RCC 7860 (cell line): ENCODE measurements at regions not wholly inside any gene's neighbourhood (a gene's known extent, or its start where the extent isn't known, plus 50 kb on each side); places are given as distances from the start of the nearest gene placed in this dataset.

ENCODE experiments used
- DNase-seq: peaks from one replicate; pipeline ENCODE4 v3.0.0-alpha.2; 2015; ENCODE audit warnings: low spot score
- FAIRE-seq: peaks from 2 replicates; lab custom pipeline; 2012; peaks lifted over from hg19 to GRCh38; lab: Jason Lieb, UNC

GRCh38 chr13:29935309-29935981 lies 85.0 kb upstream of the UBL3 start:
- FAIRE-seq (no peak), DNase-seq (no peak)

GRCh38 chr13:29934531-29935308 lies 84.3 kb upstream of the UBL3 start:
- FAIRE-seq (no peak), DNase-seq (no peak)

DNA sequence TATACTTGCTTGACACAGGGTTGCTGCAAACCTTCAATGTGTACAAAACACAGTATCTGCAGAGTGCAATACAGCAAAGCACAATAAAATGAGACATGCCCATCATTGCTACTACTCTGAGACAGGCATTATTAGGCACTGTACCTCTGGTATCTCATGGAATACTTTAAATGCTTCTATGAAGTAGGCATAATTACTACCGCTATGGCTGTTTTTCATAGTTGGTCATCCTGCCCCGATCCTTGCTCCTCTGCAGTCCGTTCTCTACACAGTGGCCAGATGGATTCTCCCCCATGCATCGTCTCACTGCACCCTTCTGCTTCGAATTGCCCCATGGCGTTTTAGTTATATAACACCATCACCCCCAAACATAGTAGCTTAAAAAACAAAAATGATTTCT lies 83.0 kb upstream of the UBL3 start:
- DNase-seq = no peak
- FAIRE-seq = no peak

DNA sequence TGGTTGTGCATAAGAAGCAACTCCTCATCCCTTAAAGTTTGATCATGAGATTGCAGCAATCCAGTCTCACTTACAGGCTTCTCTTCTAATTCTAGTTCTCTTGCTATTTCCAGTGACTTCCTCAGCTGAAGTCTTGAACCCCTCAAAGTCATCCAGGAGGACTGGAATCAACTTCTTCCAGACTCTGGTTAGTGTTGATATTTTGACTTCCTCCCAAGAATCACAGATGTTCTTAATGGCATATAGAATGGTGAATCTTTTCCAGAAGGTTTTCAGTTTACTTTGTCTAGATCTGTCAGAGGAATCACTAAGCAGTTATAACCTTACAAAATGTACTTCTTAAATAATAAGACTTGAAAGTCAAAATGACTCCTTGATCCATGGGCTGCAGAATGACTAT lies 81.3 kb upstream of the UBL3 start:
- no peak for DNase-seq
- FAIRE-seq = no peak

GRCh38 chr13:29929062-29929847 lies 78.8 kb upstream of the UBL3 start:
- DNase-seq (no peak), FAIRE-seq (no peak)

GRCh38 chr13:29926098-29926476 lies 75.7 kb upstream of the UBL3 start:
- FAIRE-seq = no peak
- no peak for DNase-seq

DNA sequence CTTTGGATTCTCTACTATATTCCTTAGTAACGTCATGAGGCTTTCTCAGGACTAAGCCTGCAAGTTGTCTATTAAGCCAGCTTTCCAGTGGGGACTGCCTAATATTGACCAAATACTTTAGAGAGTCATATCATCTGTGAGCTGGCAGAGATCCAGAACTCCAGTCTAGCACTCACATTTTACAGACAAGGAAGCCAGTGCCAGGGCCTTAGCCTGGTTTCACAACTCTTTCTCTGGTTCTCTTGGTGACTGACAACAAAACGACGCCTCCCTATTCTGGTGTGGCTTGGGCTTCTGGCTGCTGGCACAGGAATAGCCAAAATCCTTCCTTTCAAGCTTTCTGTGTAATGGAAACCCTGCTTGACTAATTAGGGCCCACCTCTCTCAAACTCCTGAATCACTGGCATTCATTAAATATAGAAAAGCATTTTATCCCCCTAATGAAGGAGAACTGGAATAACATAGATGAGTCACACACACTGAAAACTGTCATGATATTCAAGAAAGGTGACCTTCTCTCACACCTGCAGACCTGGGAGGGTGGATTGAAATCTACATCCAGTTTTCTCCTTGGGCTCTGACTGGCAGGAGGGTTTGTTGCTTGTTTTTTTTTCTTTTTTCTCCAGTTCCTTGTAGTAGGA lies 75.2 kb upstream of the UBL3 start:
- FAIRE-seq (peak; percentile 15), DNase-seq (peak; percentile 78)

DNA sequence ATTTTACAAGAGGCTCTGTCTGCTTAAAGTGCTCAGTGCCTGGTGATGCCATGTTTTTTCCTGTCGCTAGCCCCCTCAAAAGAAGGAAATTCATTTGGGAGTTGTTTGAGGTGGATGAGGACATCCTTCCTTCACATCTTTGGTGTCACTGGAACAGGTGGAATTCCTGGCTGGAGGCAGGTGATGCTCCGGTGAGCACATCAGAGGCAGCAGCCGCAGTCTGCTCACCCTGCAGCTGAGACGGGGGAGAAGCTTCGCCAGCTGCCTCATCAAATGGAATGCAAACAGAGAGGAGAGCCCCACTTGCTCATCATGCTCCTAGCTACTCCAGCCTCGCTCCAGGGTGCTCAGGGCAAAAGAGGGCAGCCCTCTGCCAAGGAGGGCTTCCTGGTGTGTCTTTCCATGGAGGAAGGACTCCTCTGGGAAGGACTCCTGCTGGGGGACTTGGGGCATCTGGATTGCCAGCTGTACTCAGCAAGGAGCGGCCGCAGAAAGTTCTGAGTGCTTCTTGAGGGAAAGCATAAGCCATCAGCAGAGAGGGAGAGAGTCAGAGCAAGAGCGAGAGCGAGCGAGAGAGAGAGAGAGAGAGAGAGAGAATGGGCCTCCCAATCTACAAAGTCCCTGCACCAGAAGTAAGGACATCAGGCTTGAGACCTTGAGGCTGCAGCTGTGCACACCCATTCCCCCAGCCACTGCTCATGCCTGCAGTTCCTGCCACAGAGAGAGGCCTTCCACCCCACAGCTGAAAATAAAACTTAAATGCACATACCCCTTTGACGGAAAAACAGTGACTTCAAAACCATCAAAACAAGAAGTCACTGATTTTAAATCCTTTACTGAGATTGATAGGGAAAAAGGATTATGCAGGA lies 74.3 kb upstream of the UBL3 start:
- peak; percentile 85 for DNase-seq
- FAIRE-seq = no peak

DNA sequence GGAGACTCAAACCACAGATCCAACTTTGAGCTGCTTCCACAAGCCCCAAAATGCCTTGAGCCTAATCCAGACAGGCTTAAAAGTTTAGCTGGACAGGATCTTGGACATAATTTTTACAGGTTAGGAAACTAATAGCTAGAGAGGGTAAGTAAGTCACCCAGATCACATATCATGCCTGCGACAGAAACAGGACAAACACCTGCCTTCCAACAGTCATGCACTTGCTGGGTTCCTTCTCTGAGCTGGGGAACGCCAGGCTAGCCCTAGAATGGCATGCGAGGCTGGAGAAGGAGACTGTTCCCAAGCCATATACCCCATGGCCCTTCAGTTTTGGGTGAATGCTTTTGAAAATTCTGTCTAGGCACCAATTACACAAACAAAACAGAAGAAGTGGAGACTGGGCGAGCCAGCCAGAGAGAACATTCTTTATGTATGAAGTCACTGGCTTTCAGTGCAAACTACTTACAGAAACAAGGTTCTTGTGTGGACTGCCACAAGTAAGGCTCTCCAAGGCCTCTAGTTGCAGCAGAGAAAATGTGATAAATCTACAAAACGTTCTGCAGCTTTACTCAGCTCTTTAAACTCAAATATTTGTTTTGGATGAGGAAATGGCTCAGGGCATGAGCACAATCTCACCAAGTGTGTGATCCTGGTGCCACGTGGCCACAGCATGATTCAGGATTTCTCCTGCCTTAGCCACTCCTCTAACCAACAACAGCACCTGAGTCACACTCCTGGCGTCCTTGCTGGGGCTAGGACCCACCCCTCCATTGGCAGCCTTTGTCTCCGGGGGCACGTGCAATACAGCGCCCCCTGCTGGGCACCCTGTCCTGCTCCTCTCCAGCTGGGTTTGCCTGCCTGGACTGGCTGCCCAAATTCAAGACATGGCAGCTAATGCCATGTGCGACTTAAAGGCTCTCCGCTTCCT lies 73.4 kb upstream of the UBL3 start:
- DNase-seq (peak; percentile 93), FAIRE-seq (peak; percentile 73)

- FAIRE-seq (no peak), DNase-seq (peak; percentile 49)
Observed at GRCh38 chr13:29922896-29923295, 72.5 kb upstream of the UBL3 start.

DNA sequence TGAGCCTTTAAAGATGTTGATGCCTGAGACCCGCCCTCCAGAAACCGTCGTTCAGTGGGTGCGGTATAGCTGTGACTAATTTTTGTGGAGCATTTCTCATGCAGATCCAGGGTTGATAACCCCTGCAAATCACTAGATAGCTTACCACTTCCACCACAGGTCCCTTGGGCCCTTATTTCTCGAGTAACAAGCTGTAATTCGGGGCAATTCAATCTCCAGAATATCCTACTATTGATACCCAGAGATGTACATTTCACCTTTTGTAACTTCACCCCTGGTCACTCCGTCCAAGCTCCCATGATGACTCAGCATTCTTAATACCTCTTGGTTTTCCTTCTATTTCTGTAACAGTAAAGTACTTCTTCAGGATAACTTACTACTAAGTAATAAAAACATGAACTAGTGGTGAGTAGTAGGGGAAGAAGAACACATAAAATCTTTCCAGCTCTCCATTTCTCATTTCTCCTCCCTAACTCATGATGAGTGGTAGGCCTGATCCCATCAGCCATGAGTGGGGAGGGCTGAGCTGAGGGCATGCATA lies 71.9 kb upstream of the UBL3 start:
- DNase-seq = peak; percentile 20
- no peak for FAIRE-seq

- FAIRE-seq (no peak), DNase-seq (no peak)
Observed at GRCh38 chr13:29921542-29921941, 71.1 kb upstream of the UBL3 start.

- no peak for FAIRE-seq
- no peak for DNase-seq
Observed at GRCh38 chr13:29920025-29920643, 69.7 kb upstream of the UBL3 start.

- FAIRE-seq (no peak), DNase-seq (peak; percentile 63)
Observed at GRCh38 chr13:29918845-29919244, 68.4 kb upstream of the UBL3 start.

- DNase-seq (no peak), FAIRE-seq (no peak)
Observed at GRCh38 chr13:29917650-29918049, 67.2 kb upstream of the UBL3 start.

GRCh38 chr13:29914581-29914980 lies 64.2 kb upstream of the UBL3 start:
- DNase-seq (no peak), FAIRE-seq (no peak)

- no peak for DNase-seq
- FAIRE-seq = no peak
Observed at GRCh38 chr13:29911781-29912418, 61.5 kb upstream of the UBL3 start.
